GM21619 (cell line): ENCODE measurements at regions not wholly inside any gene's neighbourhood (a gene's known extent, or its start where the extent isn't known, plus 50 kb on each side); places are given as distances from the start of the nearest gene placed in this dataset.

ENCODE experiments used
- ATAC-seq: cut with Tn5 transposase; IDR thresholded peaks from one replicate; pipeline ENCODE4 v1.9.1; 2021; ENCODE audit not compliant: unreplicated experiment

DNA sequence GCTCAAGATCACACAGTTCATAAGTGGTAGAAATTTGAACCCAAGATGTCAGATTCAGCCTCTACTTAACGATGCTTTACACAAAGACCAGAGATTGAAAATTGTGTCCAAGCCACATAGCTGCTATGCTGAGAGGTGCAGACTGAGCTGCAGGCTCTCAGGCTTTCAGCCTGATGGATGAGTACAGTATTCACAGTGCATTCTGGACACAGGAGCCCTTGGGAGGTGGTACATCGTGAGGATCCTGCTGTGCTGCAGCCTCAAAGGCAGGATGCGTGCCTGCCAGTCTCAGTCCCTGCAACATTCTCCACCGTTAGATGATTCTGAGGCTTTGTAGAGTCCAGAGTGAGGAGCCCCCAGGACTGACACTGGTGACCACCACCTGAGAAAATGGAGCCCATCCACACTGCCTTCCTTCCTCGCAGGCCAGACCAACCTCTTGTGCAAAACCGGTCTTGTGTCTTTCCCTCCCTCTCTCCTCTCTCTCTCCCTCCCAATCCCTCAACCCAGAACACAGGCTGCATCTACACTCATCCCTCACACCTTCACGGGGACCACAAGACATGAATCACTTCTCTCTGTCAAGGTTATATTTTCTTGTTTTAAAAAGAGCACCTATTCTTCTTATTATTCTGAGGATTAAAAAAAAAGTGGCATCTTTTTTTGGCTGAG lies 203.4 kb upstream of the ZNF507 start:
- no peak for ATAC-seq

DNA sequence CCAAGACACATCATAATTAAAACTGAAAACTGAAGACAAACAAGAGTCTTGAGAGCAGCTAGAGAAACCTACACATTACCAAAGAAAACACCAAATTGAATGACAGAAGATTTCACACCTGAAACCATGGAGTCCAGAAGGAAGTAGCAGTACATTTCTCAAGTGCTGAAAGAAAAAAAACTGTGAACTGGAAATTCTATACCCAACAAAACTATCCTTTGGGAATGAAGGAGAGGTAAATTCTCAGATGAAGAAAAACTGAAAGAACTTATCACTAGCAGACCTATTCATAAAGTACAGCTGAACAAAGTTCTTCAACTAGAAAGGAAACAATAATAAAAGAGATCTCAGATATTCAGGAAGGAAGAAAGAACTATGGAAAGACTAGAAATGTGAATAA lies 198.7 kb upstream of the ZNF507 start:
- ATAC-seq: no peak

GRCh38 chr19:32150605-32151004 lies 194.8 kb upstream of the ZNF507 start:
- ATAC-seq: no peak

GRCh38 chr19:32154418-32154817 lies 191.0 kb upstream of the ZNF507 start:
- no peak for ATAC-seq

DNA sequence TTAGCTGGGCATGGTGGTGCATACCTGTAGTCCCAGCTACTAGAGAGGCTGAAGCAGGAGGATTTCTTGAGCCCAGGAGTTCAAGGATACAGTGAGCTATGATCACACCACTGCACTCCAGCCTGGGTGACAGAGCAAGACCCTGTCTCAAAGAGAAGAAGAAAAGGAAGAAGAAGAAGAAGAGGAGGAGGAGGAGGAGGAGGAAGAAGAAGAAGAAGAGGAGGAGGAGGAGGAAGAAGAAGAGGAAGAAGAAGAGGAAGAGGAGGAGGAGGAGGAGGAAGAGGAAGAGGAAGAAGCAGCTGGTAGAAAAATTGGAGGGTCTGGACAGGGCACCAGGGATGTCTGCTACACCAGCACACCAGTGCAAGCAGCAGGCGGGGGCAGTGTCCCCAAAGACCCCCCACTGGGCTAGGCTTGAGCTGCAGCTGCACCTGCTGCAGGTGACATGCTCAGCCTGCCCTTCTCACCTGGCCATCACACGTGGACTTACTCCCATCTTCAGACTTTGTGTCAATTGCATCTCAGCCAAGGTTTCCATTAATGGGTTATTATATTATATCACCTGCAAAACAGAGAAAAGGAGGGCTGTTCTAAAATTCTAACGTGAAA lies 180.9 kb upstream of the ZNF507 start:
- ATAC-seq: no peak

DNA sequence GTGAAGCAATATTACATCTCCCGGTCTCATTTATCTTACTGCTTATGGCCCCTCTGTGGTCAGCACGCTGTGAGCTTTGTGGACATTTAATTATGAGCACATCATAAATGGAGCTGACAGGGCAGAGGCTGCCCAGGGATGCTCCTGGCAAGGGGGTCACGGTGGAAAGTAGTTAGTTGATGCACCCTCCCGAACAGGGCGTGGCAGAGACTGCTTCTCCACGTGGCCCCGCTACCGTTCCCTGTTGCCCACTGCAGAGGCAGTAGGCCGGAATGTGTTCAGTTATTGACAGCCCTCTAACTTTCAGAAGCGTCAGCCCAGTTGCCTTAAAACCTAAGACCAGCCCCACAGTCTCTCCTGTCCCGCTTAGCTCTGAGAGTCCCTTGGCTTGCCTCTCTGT lies 180.3 kb upstream of the ZNF507 start:
- no peak for ATAC-seq

DNA sequence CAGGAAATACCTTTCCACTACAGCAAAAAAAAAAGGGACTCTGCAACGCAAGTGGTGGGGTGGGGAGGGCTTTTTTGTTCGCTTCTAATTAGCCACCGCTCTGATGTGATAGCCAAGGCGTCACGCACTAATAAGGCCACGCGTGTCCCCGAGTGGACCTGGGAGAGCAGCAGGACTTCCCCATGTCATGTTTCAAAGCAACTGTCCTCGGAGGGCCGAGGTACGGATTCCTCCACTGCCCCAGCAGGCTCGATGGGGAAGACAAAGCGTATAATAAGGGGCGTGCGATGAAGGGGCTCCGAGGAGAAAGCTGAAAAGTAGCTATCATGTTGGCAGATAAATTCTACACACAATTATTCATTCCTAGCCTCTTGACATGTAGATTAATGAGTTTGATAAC lies 179.7 kb upstream of the ZNF507 start:
- no peak for ATAC-seq

- ATAC-seq: no peak
Measured at GRCh38 chr19:32166238-32166637, 179.2 kb upstream of the ZNF507 start.

DNA sequence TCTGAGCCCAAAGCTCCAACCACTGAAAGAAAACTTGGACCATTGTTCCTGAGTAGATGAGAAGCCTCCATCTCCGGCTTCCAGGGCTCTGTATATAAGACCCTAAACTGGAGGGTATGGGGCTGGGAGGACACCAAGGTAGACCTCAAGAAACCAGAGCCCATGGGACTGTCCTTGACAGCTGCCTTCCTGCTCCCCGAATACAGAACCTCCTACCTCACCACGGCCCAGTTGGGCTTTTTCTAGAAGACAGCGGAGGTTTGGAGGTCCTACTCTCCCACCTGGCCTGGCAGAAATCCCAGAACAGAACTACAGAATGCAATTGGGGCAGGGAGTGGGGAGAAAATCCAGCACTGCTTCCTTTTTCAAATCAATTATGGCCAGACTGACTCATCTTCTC lies 177.3 kb upstream of the ZNF507 start:
- ATAC-seq: no peak

DNA sequence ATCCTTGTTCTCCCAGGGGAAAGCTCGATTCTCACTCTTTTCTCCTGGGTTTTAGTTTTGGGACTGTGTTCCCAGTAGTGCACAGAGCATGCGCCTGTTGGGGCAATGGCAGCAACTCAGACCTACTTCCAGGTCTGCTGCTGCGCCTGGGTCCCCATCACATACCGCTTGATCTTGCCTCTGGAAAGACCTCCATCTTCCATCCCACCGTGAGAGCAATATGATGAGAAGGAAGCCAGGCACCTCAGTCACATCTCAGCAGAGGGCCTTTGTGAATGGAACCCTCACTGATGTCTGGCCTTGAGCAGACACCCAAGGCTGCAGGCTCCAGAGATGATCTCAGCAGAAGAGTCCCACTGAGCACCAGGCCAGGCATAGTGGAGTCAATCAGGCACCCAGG lies 176.8 kb upstream of the ZNF507 start:
- ATAC-seq: no peak

DNA sequence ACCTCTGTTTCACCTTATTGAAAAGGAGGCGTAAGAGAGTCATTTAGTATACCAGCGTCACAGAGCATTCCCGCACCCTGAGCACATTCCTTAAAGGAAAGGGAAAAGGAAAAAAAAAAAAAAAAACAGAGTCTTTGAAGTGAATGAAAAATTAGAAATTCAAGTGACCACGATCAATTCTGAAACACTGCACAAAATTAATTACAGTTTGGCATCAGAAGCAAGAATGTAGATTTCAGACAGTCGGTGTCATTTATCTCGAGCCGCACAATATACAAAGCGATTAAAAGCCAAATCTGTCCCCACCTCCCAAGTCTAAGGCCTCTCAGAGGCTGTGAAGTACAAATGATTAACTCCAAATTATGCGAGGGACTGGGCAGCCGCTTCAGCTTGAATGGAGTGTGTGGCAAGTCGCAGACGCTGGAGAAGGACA lies 173.7 kb upstream of the ZNF507 start:
- ATAC-seq: no peak

- ATAC-seq: no peak
Measured at GRCh38 chr19:32172566-32173160, 172.7 kb upstream of the ZNF507 start.

DNA sequence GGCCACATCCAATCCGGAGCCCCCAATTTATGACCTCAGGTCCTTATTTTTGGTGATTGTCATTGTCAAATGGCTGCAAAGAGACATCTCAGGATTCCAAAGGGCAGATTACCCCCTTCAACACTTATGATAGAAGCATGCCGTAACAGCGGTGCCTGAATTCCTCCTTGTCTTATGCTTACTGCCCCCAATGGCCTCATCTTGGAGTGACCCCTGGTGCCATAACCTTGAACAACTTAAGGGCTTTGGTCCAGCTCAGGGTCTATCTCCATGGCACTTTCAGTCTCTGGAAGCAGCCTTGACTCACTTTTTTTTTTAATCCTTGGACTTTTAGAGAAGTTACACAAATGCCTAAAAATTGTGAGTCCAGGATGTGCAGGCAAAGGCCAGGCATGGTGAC lies 171.6 kb upstream of the ZNF507 start:
- no peak for ATAC-seq

DNA sequence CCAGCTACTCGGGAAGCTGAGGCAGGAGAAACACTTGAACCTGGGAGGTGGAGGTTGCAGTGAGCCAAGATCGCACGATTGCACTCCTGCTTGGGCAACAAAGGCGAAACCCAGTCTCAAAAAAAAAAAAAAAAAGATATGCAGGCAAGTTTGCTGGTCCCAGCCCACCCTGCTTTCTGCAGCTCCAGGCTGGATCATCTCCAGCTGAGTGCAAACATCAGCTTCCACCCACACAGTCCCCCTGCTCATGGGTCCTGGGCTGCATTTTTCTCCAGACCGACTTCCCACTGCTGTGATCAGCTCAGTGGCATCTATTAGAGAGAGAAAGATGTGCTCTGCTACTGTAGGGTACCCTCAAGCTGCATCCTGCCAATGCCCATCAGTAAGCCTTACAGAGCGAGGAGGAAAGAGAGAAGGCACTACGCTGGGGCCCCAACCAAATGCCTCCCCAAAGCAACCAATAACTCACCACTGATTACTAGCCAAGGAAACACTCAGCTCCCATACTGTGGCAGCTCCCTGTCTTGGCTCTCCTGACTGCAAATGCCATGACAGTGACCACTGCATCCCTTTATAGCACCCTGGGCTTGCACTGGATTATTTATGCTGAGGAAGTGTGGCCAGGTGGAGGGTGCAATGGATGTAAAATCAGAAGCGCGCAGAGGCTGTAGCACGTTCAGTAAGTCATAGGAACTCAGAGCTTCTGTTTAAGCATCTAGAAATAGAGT lies 170.9 kb upstream of the ZNF507 start:
- ATAC-seq: no peak

DNA sequence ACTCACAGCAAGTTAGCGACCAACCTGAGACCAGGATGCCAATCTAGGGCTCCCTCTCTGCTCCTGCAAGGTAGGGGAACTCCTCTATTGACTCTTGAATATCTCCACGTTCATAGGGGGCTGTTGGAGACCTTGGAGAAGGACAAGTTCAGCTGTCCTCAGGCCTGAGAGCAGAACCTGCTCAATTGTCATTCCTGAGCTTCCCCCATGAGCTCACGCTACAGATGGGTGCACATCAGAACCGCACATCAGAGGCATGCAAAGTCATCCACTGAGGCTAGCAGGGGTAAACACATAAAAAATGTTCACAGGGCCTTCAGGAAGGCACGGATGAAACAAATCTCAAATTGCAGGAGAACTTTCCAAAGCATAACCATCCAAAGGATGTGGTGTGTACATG lies 168.8 kb upstream of the ZNF507 start:
- ATAC-seq: no peak

- ATAC-seq: no peak
Measured at GRCh38 chr19:32177686-32178085, 167.7 kb upstream of the ZNF507 start.

- ATAC-seq: no peak
Measured at GRCh38 chr19:32178401-32178800, 167.0 kb upstream of the ZNF507 start.

- ATAC-seq: no peak
Measured at GRCh38 chr19:32178956-32179355, 166.5 kb upstream of the ZNF507 start.

DNA sequence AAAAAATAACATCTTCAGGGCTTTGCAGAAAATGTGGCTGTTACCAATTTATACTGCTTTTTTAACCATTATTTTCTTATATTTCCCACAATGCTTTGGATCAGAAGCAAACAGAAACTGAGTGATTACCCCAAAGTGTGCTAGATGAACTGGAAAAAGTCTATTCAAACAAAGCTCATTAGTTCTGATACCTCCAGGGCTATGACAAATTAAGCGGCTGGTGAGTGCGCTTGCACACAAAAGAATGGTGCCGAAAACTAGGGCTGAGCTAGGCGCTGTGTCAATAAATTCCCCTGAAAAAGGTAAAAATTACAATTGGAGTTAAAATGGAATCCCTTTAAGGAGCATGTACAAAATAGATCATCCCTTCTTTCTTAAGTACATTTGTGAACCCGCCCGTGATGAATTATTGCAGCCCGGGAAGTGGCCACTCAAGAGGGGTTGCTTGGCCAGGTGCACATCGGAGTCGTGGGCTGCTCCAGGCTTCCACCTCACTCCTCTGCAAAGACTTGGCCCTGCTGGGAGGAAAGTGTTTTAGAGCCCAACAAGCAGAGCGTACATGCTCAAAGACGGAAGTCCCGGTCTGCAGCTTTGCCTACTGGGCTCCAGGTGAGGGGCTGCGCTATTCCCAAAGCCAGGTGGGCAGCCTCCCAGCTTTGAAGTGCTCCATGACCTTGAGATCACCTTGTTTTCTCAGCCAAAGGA lies 164.0 kb upstream of the ZNF507 start:
- ATAC-seq: no peak

GRCh38 chr19:32186542-32187330 lies 158.7 kb upstream of the ZNF507 start:
- ATAC-seq: no peak

GRCh38 chr19:32188921-32189320 lies 156.5 kb upstream of the ZNF507 start:
- ATAC-seq: no peak
